A673 (cell line): ENCODE measurements at regions not wholly inside any gene's neighbourhood (a gene's known extent, or its start where the extent isn't known, plus 50 kb on each side); places are given as distances from the start of the nearest gene placed in this dataset.

ENCODE experiments used
- BruUV-seq: library from RNA; stranded (reverse); fragments of 400-500 nt; replicated peaks from 2 replicates; lab custom pipeline; 2021; lab: Mats Ljungman, UMichigan
- CTCF ChIA-PET: fragments of 300-600 bp; sonication (Branson Sonifier 250); formaldehyde crosslinking; loops from one replicate; lab custom pipeline; 2022; ENCODE audit warnings: antibody characterized with exemption; lab: Charles Lee
- POLR2A ChIA-PET: fragments of 300-600 bp; sonication (Branson Sonifier 250); formaldehyde crosslinking; loops from one replicate; lab custom pipeline; 2022; ENCODE audit warnings: antibody characterized with exemption; ENCODE audit not compliant: low non-redundant PET; lab: Charles Lee
- DNase-seq: peaks from one replicate; pipeline ENCODE4 v3.0.0-alpha.2; 2015; ENCODE audit warnings: low spot score
- H3K27ac ChIP-seq: fragments of 200-600 bp; sonication (generic); 2 replicates; pipeline ENCODE4 v1.5.1; 2016; ENCODE audit warnings: mixed run types, low read depth, mild to moderate bottlenecking, mixed read lengths, antibody characterized with exemption, low read length; ENCODE audit not compliant: poor library complexity, severe bottlenecking
- H3K27me3 ChIP-seq: fragments of 200-600 bp; sonication (generic); replicated peaks from 2 replicates; pipeline ENCODE4 v1.6.1; 2017; ENCODE audit warnings: mixed run types, low read depth, mild to moderate bottlenecking, mixed read lengths, antibody characterized with exemption, low read length; ENCODE audit not compliant: insufficient read depth, poor library complexity
- H3K36me3 ChIP-seq: fragments of 200-600 bp; sonication (generic); 2 replicates; pipeline ENCODE4 v1.6.1; 2016; ENCODE audit warnings: mixed run types, mild to moderate bottlenecking, mixed read lengths, antibody characterized with exemption, low read length; ENCODE audit not compliant: insufficient read depth, poor library complexity, severe bottlenecking
- H3K4me1 ChIP-seq: fragments of 200-600 bp; sonication (generic); 2 replicates; pipeline ENCODE4 v1.6.1; 2017; ENCODE audit warnings: mixed run types, mild to moderate bottlenecking, mixed read lengths, antibody characterized with exemption, low read length; ENCODE audit not compliant: insufficient read depth, poor library complexity, severe bottlenecking
- H3K4me3 ChIP-seq: fragments of 200-600 bp; sonication (generic); 2 replicates; pipeline ENCODE4 v1.5.1; 2016; ENCODE audit warnings: low read depth, mixed run types, mild to moderate bottlenecking, mixed read lengths, low read length; ENCODE audit not compliant: poor library complexity, severe bottlenecking
- H3K9me3 ChIP-seq: fragments of 200-600 bp; sonication (generic); 2 replicates; pipeline ENCODE4 v1.6.1; 2016; ENCODE audit warnings: mixed run types, low read depth, mild to moderate bottlenecking, mixed read lengths, antibody characterized with exemption, low read length; ENCODE audit not compliant: poor library complexity, severe bottlenecking
- CTCF ChIP-seq: fragments of 300-800, 200-600 bp; sonication (generic); conservative IDR thresholded peaks from 2 replicates; pipeline ENCODE4 v1.5.1; 2017; ENCODE audit warnings: low read depth, mild to moderate bottlenecking, antibody characterized with exemption, low read length, moderate library complexity, mixed read lengths
- EZH2 ChIP-seq: fragments of 200-600 bp; sonication (generic); IDR thresholded peaks from 2 replicates; pipeline ENCODE4 v1.6.1; 2017; ENCODE audit warnings: borderline replicate concordance, low read depth, mild to moderate bottlenecking, mixed read lengths, antibody characterized with exemption, low read length; ENCODE audit not compliant: poor library complexity, severe bottlenecking
- intact Hi-C: fragments of 100-400 bp; cut with micrococcal nuclease; formaldehyde crosslinking; loops from one replicate; pipeline ENCODE4 v1.10.0; 2022; ENCODE audit not compliant: unreplicated experiment

- TF ChIP-seq CTCF (no peak), EZH2 (no peak)
- ChIA-PET CTCF (no interaction called here), POLR2A (no interaction called here)
- Histone ChIP-seq H3K4me1 (peaks cover 21% of the 10 kb centered on the region), H3K27me3 (no peaks in the 10 kb centered on the region), H3K27ac (no peak overlapping the region), H3K36me3 (no peaks in the 10 kb centered on the region), H3K9me3 (no peaks in the 10 kb centered on the region), H3K4me3 (no peak overlapping the region)
- intact Hi-C loops: no loop called here
- DNase-seq: no peak
- BruUV-seq: no TSS peak
These were observed 217.9 kb upstream of the ZNF217 start for GRCh38 chr20:53811577-53811976.

- H3K27ac ChIP-seq: no peak overlapping the region
These were observed 217.2 kb upstream of the ZNF217 start for GRCh38 chr20:53810661-53811355.

GRCh38 chr20:53809728-53810365 lies 216.2 kb upstream of the ZNF217 start:
- ChIA-PET CTCF (interaction anchor here (0.7 kb wide), 1 partner anchor 338 kb away, joined by 11 read pairs; no protein-coding TSS in a partner anchor), POLR2A (no interaction called here)
- no peak overlapping the region for H3K4me3 ChIP-seq
- H3K27me3 ChIP-seq: no peaks in the 10 kb centered on the region
- BruUV-seq: no TSS peak
- intact Hi-C loops: no loop called here
- H3K9me3 ChIP-seq: no peaks in the 10 kb centered on the region
- peak overlapping the region; percentile 4 for H3K27ac ChIP-seq
- peak; percentile 33 for DNase-seq
- H3K4me1 ChIP-seq: peaks cover 21% of the 10 kb centered on the region
- H3K36me3 ChIP-seq: no peaks in the 10 kb centered on the region
- no peak for TF ChIP-seq EZH2
- TF ChIP-seq CTCF: no peak

More at GRCh38 chr20:53810661-53811355, 217.2 kb upstream of the ZNF217 start:
- Histone ChIP-seq H3K9me3 (no peaks in the 10 kb centered on the region), H3K27me3 (no peaks in the 10 kb centered on the region), H3K36me3 (no peaks in the 10 kb centered on the region), H3K4me3 (no peak overlapping the region), H3K4me1 (peaks cover 21% of the 10 kb centered on the region)
- ChIA-PET CTCF (no interaction called here), POLR2A (no interaction called here)
- intact Hi-C loops: no loop called here
- no peak for DNase-seq
- TF ChIP-seq EZH2: no peak
- no peak for TF ChIP-seq CTCF
- BruUV-seq: no TSS peak
